Glutamatergic neuron (in vitro differentiated cells): ENCODE measurements at regions not wholly inside any gene's neighbourhood (a gene's known extent, or its start where the extent isn't known, plus 50 kb on each side); places are given as distances from the start of the nearest gene placed in this dataset.

Source experiments
- DNase-seq: peaks from one replicate; pipeline ENCODE4 v3.0.0; 2022
- H3K27ac Mint-ChIP-seq: one replicate; pipeline ENCODE4 v1.8.0; 2020; ENCODE audit warnings: mild to moderate bottlenecking, mixed read lengths, inconsistent platforms; ENCODE audit not compliant: unreplicated experiment
- H3K27me3 Mint-ChIP-seq: one replicate; pipeline ENCODE4 v1.8.0; 2020; ENCODE audit warnings: mild to moderate bottlenecking, moderate library complexity, mixed read lengths, inconsistent platforms; ENCODE audit not compliant: unreplicated experiment
- H3K36me3 Mint-ChIP-seq: one replicate; pipeline ENCODE4 v1.8.0; 2020; ENCODE audit warnings: mild to moderate bottlenecking, mixed read lengths, inconsistent platforms; ENCODE audit not compliant: unreplicated experiment
- H3K4me1 Mint-ChIP-seq: one replicate; pipeline ENCODE4 v1.8.0; 2020; ENCODE audit warnings: mild to moderate bottlenecking, low read depth, mixed read lengths, inconsistent platforms; ENCODE audit not compliant: unreplicated experiment
- H3K4me3 Mint-ChIP-seq: one replicate; pipeline ENCODE4 v1.8.0; 2020; ENCODE audit warnings: mild to moderate bottlenecking, mixed read lengths, inconsistent platforms; ENCODE audit not compliant: unreplicated experiment
- H3K9me3 Mint-ChIP-seq: one replicate; pipeline ENCODE4 v1.8.0; 2020; ENCODE audit warnings: mild to moderate bottlenecking, moderate library complexity, mixed read lengths, inconsistent platforms; ENCODE audit not compliant: unreplicated experiment
- CTCF ChIP-seq: fragments of 200-600 bp; sonication (generic); IDR thresholded peaks from one replicate; pipeline ENCODE4 v1.5.0; 2021; ENCODE audit not compliant: partially characterized antibody, unreplicated experiment

DNA sequence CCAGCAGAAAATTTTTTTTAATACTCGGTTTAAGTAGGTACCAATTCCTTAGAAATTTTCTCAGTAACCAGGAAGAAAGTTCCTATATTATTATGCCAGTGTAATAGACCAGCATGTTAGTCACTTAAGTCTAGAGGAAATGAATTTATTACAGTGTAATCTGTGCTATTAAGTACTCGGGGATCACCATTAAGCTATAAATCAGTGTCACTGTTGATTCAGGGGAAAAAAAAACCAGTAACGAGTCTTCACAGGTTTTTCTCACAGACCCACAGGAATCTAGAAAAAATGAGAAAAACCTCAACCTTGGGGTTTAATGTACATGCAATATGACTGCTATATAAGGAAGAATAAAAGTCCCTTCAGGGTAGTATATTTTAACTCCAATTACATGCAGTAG, 138.3 kb upstream of the IL1RAPL2 start:
- Mint-ChIP-seq H3K36me3 (no peaks in the 10 kb centered on the region), H3K27ac (no peak overlapping the region), H3K27me3 (no peaks in the 10 kb centered on the region), H3K4me1 (peaks cover 2% of the 10 kb centered on the region), H3K9me3 (no peaks in the 10 kb centered on the region), H3K4me3 (no peak overlapping the region)
- TF ChIP-seq CTCF: no peak
- DNase-seq: no peak

DNA sequence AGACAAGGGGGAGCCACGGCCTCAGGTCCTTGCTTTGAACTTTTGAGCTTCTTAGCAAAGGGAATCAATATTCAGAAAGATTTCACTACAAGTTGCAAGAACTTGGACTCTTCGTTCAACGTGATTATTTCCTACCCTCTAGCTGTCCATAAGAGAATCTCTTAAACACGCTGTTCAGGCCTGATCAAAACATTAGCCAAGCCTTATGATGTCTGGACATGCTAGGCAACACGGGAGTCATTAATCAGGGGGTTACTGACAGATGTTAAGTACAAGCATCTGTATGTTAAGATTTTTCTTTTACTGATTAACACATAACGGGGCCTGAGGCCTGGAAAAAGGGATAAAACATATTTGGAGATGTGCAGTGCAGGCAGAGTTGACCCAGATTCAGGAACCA, 138.9 kb upstream of the IL1RAPL2 start:
- Mint-ChIP-seq H3K27me3 (no peaks in the 10 kb centered on the region), H3K4me3 (no peak overlapping the region), H3K36me3 (no peaks in the 10 kb centered on the region), H3K27ac (no peak overlapping the region), H3K9me3 (no peaks in the 10 kb centered on the region), H3K4me1 (peaks cover 2% of the 10 kb centered on the region)
- no peak for DNase-seq
- TF ChIP-seq CTCF: no peak

DNA sequence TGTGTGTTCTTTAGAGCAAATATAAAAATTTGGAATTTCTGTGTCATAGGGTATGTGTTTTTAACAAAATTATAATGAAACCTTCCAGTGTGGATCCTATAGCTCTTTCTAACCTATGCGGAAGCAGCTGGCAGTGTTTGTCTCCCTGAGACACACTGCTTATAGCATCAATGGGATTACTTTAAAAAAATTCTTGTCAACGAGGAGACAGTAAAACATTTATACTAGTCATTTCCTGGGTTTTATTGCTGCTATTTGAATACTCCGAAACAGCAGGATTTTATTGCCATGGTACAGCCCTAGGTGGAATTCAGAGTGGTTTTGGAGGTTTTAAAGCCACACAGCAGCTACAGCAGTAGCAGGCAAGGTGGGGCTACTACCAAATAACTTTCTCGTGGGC, 145.1 kb upstream of the IL1RAPL2 start:
- no peaks in the 10 kb centered on the region for H3K27me3 Mint-ChIP-seq
- no peaks in the 10 kb centered on the region for H3K36me3 Mint-ChIP-seq
- H3K9me3 Mint-ChIP-seq: no peaks in the 10 kb centered on the region
- TF ChIP-seq CTCF: no peak
- no peaks in the 10 kb centered on the region for H3K4me1 Mint-ChIP-seq
- H3K27ac Mint-ChIP-seq: no peak overlapping the region
- no peak for DNase-seq
- no peak overlapping the region for H3K4me3 Mint-ChIP-seq

DNA sequence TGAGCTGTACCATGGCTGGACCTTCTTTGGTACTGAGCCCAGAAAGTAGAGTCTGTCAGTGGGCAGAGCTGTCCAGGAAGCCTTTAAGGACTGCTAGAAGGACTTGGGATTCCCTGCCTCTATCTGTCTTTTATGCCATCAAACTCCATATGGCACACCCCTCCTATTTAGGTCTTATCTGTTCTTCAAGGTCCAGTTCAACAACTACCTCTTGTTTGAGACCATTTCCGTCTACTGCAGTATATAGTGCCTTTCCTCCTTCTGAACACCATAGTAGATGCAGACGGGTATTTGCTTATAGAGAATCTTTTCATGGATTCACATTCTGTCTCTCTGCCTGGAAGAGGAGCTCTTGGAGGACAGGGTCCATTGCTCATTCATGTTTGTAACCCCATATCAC, 146.1 kb upstream of the IL1RAPL2 start:
- Mint-ChIP-seq H3K4me3 (no peak overlapping the region), H3K9me3 (no peaks in the 10 kb centered on the region), H3K36me3 (no peaks in the 10 kb centered on the region), H3K27me3 (no peaks in the 10 kb centered on the region), H3K27ac (no peak overlapping the region), H3K4me1 (no peaks in the 10 kb centered on the region)
- no peak for TF ChIP-seq CTCF
- no peak for DNase-seq

GRCh38 chrX:104419211-104419610, 146.8 kb upstream of the IL1RAPL2 start:
- H3K4me3 Mint-ChIP-seq: no peak overlapping the region
- no peaks in the 10 kb centered on the region for H3K27me3 Mint-ChIP-seq
- no peaks in the 10 kb centered on the region for H3K4me1 Mint-ChIP-seq
- no peak for TF ChIP-seq CTCF
- DNase-seq: no peak
- no peak overlapping the region for H3K27ac Mint-ChIP-seq
- H3K36me3 Mint-ChIP-seq: no peaks in the 10 kb centered on the region
- H3K9me3 Mint-ChIP-seq: peaks cover 2% of the 10 kb centered on the region
